ENCODE measurements at regions not wholly inside any gene's neighbourhood (a gene's known extent, or its start where the extent isn't known, plus 50 kb on each side); places are given as distances from the start of the nearest gene placed in this dataset.

GRCh38 chr3:8103954-8104353 is 397.7 kb upstream of the LMCD1 start:
- TF ChIP-seq, protein P1, sequence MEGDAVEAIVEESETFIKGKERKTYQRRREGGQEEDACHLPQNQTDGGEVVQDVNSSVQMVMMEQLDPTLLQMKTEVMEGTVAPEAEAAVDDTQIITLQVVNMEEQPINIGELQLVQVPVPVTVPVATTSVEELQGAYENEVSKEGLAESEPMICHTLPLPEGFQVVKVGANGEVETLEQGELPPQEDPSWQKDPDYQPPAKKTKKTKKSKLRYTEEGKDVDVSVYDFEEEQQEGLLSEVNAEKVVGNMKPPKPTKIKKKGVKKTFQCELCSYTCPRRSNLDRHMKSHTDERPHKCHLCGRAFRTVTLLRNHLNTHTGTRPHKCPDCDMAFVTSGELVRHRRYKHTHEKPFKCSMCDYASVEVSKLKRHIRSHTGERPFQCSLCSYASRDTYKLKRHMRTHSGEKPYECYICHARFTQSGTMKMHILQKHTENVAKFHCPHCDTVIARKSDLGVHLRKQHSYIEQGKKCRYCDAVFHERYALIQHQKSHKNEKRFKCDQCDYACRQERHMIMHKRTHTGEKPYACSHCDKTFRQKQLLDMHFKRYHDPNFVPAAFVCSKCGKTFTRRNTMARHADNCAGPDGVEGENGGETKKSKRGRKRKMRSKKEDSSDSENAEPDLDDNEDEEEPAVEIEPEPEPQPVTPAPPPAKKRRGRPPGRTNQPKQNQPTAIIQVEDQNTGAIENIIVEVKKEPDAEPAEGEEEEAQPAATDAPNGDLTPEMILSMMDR (IDR thresholded peaks at IDR 0.05) = no peak
- no peak for TF ChIP-seq REST (IDR thresholded peaks at IDR 0.05; ENCODE audit: insufficient read depth in 1 of 2, low read depth in 2 of 2, low read length in 1 of 2)
